ENCODE measurements at regions not wholly inside any gene's neighbourhood (a gene's known extent, or its start where the extent isn't known, plus 50 kb on each side); places are given as distances from the start of the nearest gene placed in this dataset.

GRCh38 chr12:98421316-98421715, 94.1 kb upstream of the TMPO start:
- H3K4me1 Mint-ChIP-seq: no peaks in the 10 kb centered on the region
- no peaks in the 10 kb centered on the region for H3K36me3 Mint-ChIP-seq
- H3K9me3 Mint-ChIP-seq: no peaks in the 10 kb centered on the region
- no peak overlapping the region for H3K27ac Mint-ChIP-seq
- H3K4me3 Mint-ChIP-seq: no peak overlapping the region
- no peaks in the 10 kb centered on the region for H3K27me3 Mint-ChIP-seq

GRCh38 chr12:98422359-98422758, 93.0 kb upstream of the TMPO start:
- Mint-ChIP-seq H3K36me3 (no peaks in the 10 kb centered on the region), H3K27me3 (no peaks in the 10 kb centered on the region), H3K9me3 (no peaks in the 10 kb centered on the region), H3K27ac (no peak overlapping the region), H3K4me1 (no peaks in the 10 kb centered on the region), H3K4me3 (no peak overlapping the region)

- Mint-ChIP-seq H3K36me3 (no peaks in the 10 kb centered on the region), H3K27me3 (no peaks in the 10 kb centered on the region), H3K4me3 (no peak overlapping the region), H3K4me1 (no peaks in the 10 kb centered on the region), H3K27ac (no peak overlapping the region), H3K9me3 (no peaks in the 10 kb centered on the region)
Measured at GRCh38 chr12:98422812-98423211, 92.6 kb upstream of the TMPO start.

- H3K36me3 Mint-ChIP-seq: no peaks in the 10 kb centered on the region
- H3K4me3 Mint-ChIP-seq: no peak overlapping the region
- no peak overlapping the region for H3K27ac Mint-ChIP-seq
- no peaks in the 10 kb centered on the region for H3K9me3 Mint-ChIP-seq
- H3K27me3 Mint-ChIP-seq: no peaks in the 10 kb centered on the region
- H3K4me1 Mint-ChIP-seq: no peaks in the 10 kb centered on the region
Measured at GRCh38 chr12:98423963-98424362, 91.4 kb upstream of the TMPO start.

- Mint-ChIP-seq H3K27ac (no peak overlapping the region), H3K4me1 (no peaks in the 10 kb centered on the region), H3K9me3 (no peaks in the 10 kb centered on the region), H3K4me3 (no peak overlapping the region), H3K36me3 (no peaks in the 10 kb centered on the region), H3K27me3 (no peaks in the 10 kb centered on the region)
Measured at GRCh38 chr12:98424726-98425401, 90.5 kb upstream of the TMPO start.

- Mint-ChIP-seq H3K4me3 (no peak overlapping the region), H3K27ac (no peak overlapping the region), H3K36me3 (no peaks in the 10 kb centered on the region), H3K9me3 (no peaks in the 10 kb centered on the region), H3K4me1 (no peaks in the 10 kb centered on the region), H3K27me3 (no peaks in the 10 kb centered on the region)
Measured at GRCh38 chr12:98425859-98426258, 89.5 kb upstream of the TMPO start.

GRCh38 chr12:98431089-98431488, 84.3 kb upstream of the TMPO start:
- Mint-ChIP-seq H3K9me3 (peaks cover 13% of the 10 kb centered on the region), H3K36me3 (peaks cover 3% of the 10 kb centered on the region)

GRCh38 chr12:98437166-98437565, 78.2 kb upstream of the TMPO start:
- Mint-ChIP-seq H3K27me3 (peaks cover 28% of the 10 kb centered on the region), H3K9me3 (peaks cover 13% of the 10 kb centered on the region), H3K36me3 (peaks cover 3% of the 10 kb centered on the region), H3K27ac (no peak overlapping the region), H3K4me3 (no peak overlapping the region), H3K4me1 (no peaks in the 10 kb centered on the region)

More at GRCh38 chr12:98431089-98431488, 84.3 kb upstream of the TMPO start:
- Mint-ChIP-seq H3K4me1 (no peaks in the 10 kb centered on the region), H3K27ac (no peak overlapping the region), H3K4me3 (no peak overlapping the region), H3K27me3 (peaks cover 12% of the 10 kb centered on the region)

GRCh38 chr12:98437806-98438595, 77.4 kb upstream of the TMPO start:
- H3K36me3 Mint-ChIP-seq: peaks cover 3% of the 10 kb centered on the region
- H3K27ac Mint-ChIP-seq: no peak overlapping the region
- H3K4me1 Mint-ChIP-seq: no peaks in the 10 kb centered on the region
- H3K27me3 Mint-ChIP-seq: peaks cover 30% of the 10 kb centered on the region
- H3K4me3 Mint-ChIP-seq: no peak overlapping the region
- peaks cover 13% of the 10 kb centered on the region for H3K9me3 Mint-ChIP-seq

GRCh38 chr12:98438656-98439230, 76.6 kb upstream of the TMPO start:
- Mint-ChIP-seq H3K9me3 (peaks cover 13% of the 10 kb centered on the region), H3K4me1 (no peaks in the 10 kb centered on the region), H3K27ac (no peak overlapping the region), H3K36me3 (peaks cover 3% of the 10 kb centered on the region), H3K27me3 (peaks cover 30% of the 10 kb centered on the region), H3K4me3 (no peak overlapping the region)

- Mint-ChIP-seq H3K27ac (no peak overlapping the region), H3K27me3 (peaks cover 30% of the 10 kb centered on the region), H3K4me1 (no peaks in the 10 kb centered on the region), H3K4me3 (no peak overlapping the region), H3K9me3 (peaks cover 11% of the 10 kb centered on the region), H3K36me3 (peaks cover 3% of the 10 kb centered on the region)
Measured at GRCh38 chr12:98439471-98439951, 75.9 kb upstream of the TMPO start.

- Mint-ChIP-seq H3K27ac (no peak overlapping the region), H3K4me3 (no peak overlapping the region), H3K4me1 (no peaks in the 10 kb centered on the region), H3K27me3 (peaks cover 28% of the 10 kb centered on the region), H3K9me3 (peaks cover 5% of the 10 kb centered on the region), H3K36me3 (peaks cover 3% of the 10 kb centered on the region)
Measured at GRCh38 chr12:98439981-98440581, 75.3 kb upstream of the TMPO start.

- Mint-ChIP-seq H3K4me3 (no peak overlapping the region), H3K9me3 (no peaks in the 10 kb centered on the region), H3K4me1 (no peaks in the 10 kb centered on the region), H3K27ac (no peak overlapping the region), H3K36me3 (no peaks in the 10 kb centered on the region), H3K27me3 (peaks cover 6% of the 10 kb centered on the region)
Measured at GRCh38 chr12:98446060-98446459, 69.3 kb upstream of the TMPO start.

- H3K27me3 Mint-ChIP-seq: peaks cover 6% of the 10 kb centered on the region
- H3K4me3 Mint-ChIP-seq: no peak overlapping the region
- no peaks in the 10 kb centered on the region for H3K4me1 Mint-ChIP-seq
- peaks cover 2% of the 10 kb centered on the region for H3K36me3 Mint-ChIP-seq
- no peaks in the 10 kb centered on the region for H3K9me3 Mint-ChIP-seq
- no peak overlapping the region for H3K27ac Mint-ChIP-seq
Measured at GRCh38 chr12:98446682-98447081, 68.7 kb upstream of the TMPO start.

- Mint-ChIP-seq H3K4me1 (no peaks in the 10 kb centered on the region), H3K4me3 (no peak overlapping the region), H3K9me3 (no peaks in the 10 kb centered on the region), H3K36me3 (peaks cover 2% of the 10 kb centered on the region), H3K27ac (no peak overlapping the region), H3K27me3 (peaks cover 6% of the 10 kb centered on the region)
Measured at GRCh38 chr12:98449584-98449983, 65.8 kb upstream of the TMPO start.

GRCh38 chr12:98453070-98453469, 62.3 kb upstream of the TMPO start:
- H3K4me3 Mint-ChIP-seq: no peak overlapping the region
- H3K9me3 Mint-ChIP-seq: no peaks in the 10 kb centered on the region
- H3K36me3 Mint-ChIP-seq: peaks cover 2% of the 10 kb centered on the region
- peaks cover 19% of the 10 kb centered on the region for H3K27me3 Mint-ChIP-seq
- H3K27ac Mint-ChIP-seq: no peak overlapping the region
- peaks cover 7% of the 10 kb centered on the region for H3K4me1 Mint-ChIP-seq

All from activated naive CD4-positive, alpha-beta T cell treated with anti-CD3 and anti-CD28 coated beads, Interleukin-2, amount 50 U/mL, for 24 hours (primary cell).